GM20000 (cell line): ENCODE measurements at regions not wholly inside any gene's neighbourhood (a gene's known extent, or its start where the extent isn't known, plus 50 kb on each side); places are given as distances from the start of the nearest gene placed in this dataset.

Source experiments
- DNase-seq: peaks from one replicate; pipeline ENCODE4 v3.0.0; 2012; ENCODE audit warnings: low spot score
- CTCF ChIP-seq: IDR thresholded peaks from 2 replicates; pipeline ENCODE4 v1.5.1; 2012; ENCODE audit warnings: mild to moderate bottlenecking, control low read depth; ENCODE audit errors: extremely low read depth, missing control alignments

- no peak for TF ChIP-seq CTCF
- DNase-seq: no peak
Observed at GRCh38 chr17:79281803-79282202, 207.2 kb downstream of the ENGASE start.

GRCh38 chr17:79280866-79281572, 206.4 kb downstream of the ENGASE start:
- TF ChIP-seq CTCF: no peak
- DNase-seq: no peak

- no peak for DNase-seq
- no peak for TF ChIP-seq CTCF
Observed at GRCh38 chr17:79280010-79280409, 205.4 kb downstream of the ENGASE start.

- no peak for TF ChIP-seq CTCF
- no peak for DNase-seq
Observed at GRCh38 chr17:79279320-79279719, 204.7 kb downstream of the ENGASE start.

- no peak for DNase-seq
- TF ChIP-seq CTCF: no peak
Observed at GRCh38 chr17:79276821-79277220, 202.2 kb downstream of the ENGASE start.

- no peak for DNase-seq
- no peak for TF ChIP-seq CTCF
Observed at GRCh38 chr17:79273660-79274059, 199.0 kb downstream of the ENGASE start.

DNA sequence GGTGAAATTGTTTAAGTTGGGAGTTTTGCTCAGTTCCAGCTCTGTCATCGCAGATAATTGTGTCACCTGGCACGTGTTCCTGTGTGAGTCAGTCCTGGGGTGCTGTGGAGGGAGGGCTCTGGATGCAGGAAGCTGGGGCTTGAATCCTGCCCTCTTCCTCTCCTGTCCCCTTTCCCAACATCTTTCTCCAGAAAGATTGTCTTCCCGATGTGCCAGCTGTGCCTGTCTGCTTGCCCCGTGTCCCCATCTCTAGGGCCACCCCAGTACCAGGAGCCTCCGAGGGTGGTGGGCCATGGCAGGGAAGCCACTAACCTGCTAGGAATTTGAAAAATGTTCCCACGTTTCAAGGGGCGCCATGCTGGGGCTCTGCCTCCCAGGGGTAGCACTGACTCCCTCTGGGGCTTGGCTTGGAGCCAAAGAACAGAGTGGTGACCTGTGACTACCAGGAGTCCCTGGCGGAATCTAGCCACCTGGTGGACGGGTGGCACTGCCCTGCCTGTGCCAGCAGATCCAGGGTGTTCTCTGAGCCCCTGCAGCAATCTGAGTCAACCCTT, 198.1 kb downstream of the ENGASE start:
- no peak for TF ChIP-seq CTCF
- DNase-seq: no peak
